ENCODE measurements at regions not wholly inside any gene's neighbourhood (a gene's known extent, or its start where the extent isn't known, plus 50 kb on each side); places are given as distances from the start of the nearest gene placed in this dataset.

DNA sequence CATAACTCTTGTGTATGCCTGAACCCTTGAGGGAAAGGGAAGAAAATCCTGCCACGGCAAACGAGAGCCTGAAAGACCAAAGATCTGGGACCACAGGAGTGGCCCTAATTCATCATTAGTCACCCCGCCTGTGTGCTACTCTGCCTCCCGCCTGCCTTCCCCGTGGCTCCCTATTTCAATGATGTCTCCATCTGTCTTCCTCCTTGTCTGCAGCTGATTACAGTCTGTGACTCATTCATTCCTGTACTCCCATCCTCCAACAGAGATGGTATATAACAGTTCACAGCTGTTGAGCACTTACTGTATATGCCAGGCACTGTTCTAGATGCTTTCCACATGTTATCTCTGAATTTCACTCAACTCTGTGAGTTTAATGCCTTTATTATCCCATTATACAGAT, 96.6 kb downstream of the SEC16B start:
- TF ChIP-seq, protein P1, sequence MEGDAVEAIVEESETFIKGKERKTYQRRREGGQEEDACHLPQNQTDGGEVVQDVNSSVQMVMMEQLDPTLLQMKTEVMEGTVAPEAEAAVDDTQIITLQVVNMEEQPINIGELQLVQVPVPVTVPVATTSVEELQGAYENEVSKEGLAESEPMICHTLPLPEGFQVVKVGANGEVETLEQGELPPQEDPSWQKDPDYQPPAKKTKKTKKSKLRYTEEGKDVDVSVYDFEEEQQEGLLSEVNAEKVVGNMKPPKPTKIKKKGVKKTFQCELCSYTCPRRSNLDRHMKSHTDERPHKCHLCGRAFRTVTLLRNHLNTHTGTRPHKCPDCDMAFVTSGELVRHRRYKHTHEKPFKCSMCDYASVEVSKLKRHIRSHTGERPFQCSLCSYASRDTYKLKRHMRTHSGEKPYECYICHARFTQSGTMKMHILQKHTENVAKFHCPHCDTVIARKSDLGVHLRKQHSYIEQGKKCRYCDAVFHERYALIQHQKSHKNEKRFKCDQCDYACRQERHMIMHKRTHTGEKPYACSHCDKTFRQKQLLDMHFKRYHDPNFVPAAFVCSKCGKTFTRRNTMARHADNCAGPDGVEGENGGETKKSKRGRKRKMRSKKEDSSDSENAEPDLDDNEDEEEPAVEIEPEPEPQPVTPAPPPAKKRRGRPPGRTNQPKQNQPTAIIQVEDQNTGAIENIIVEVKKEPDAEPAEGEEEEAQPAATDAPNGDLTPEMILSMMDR (conservative IDR thresholded peaks at IDR 0.05 in 1 of 2, IDR thresholded peaks at IDR 0.05 in 1 of 2; ENCODE audit: low read depth in 1 of 2, low read length in 2 of 2) = no peak
- TF ChIP-seq EZH2 (IDR thresholded peaks at IDR 0.05; ENCODE audit: low read length, missing control alignments) = no peak
